B cell (primary cell): ENCODE measurements at regions not wholly inside any gene's neighbourhood (a gene's known extent, or its start where the extent isn't known, plus 50 kb on each side); places are given as distances from the start of the nearest gene placed in this dataset.

Source experiments
- ATAC-seq: fragments of 200-7000 bp; cut with Tn5 transposase; one replicate; pipeline ENCODE4 v1.10.0; 2021; ENCODE audit warnings: low read depth, mild to moderate bottlenecking, moderate number of reproducible peaks, moderate library complexity
- CTCF ChIA-PET: fragments of 350-600 bp; sonication (Branson Sonifier 250); formaldehyde crosslinking; loops from one replicate; lab custom pipeline; 2021; ENCODE audit warnings: antibody characterized with exemption, inconsistent platforms; lab: Charles Lee
- POLR2A ChIA-PET: fragments of 350-600 bp; sonication (Branson Sonifier 250); formaldehyde crosslinking; loops from one replicate; lab custom pipeline; 2021; ENCODE audit warnings: antibody characterized with exemption; lab: Charles Lee
- DNase-seq: peaks from one replicate; pipeline ENCODE4 v3.0.0; 2013
- H2AFZ ChIP-seq: 2 replicates; pipeline ENCODE4 v1.6.1; 2012; ENCODE audit warnings: mild to moderate bottlenecking, low read depth, low read length; ENCODE audit not compliant: insufficient read depth, poor library complexity, severe bottlenecking
- H3K27ac ChIP-seq, 2 donors: 1 replicate in 1 of 2; 2 replicates in 1 of 2; pipeline ENCODE4 v1.5.1; 2012 to 2013; ENCODE audit warnings: low read length in 2 of 2, mild to moderate bottlenecking in 2 of 2, moderate library complexity in 1 of 2
- H3K27me3 ChIP-seq, 4 experiments: fragments of 200-600 bp in 1 of 4; sonication (generic) in 1 of 4; replicated peaks in 1 of 4; 1 replicate in 2 of 4; 2 replicates in 2 of 4; pipeline versions ENCODE4 v1.6.1 to v1.7.0; 2013 to 2016; ENCODE audit warnings: low read length in 3 of 4, mild to moderate bottlenecking in 2 of 4, mixed read lengths in 1 of 4, moderate library complexity in 1 of 4; ENCODE audit not compliant: insufficient read depth in 4 of 4, control insufficient read depth in 3 of 4; ENCODE audit errors: control extremely low read depth in 1 of 4
- H3K36me3 ChIP-seq, 2 experiments: replicated peaks in 1 of 2; 1 replicate in 1 of 2; 2 replicates in 1 of 2; pipeline versions ENCODE4 v1.6.1 to v1.7.1; 2013; ENCODE audit warnings: low read length in 1 of 2; ENCODE audit not compliant: insufficient read depth in 2 of 2, control insufficient read depth in 1 of 2; ENCODE audit errors: control extremely low read depth in 1 of 2, extremely low read depth in 1 of 2
- H3K4me1 ChIP-seq, 2 donors: fragments of 200-600 bp in 1 of 2; sonication (generic) in 1 of 2; 1 replicate in 1 of 2; 2 replicates in 1 of 2; pipeline versions ENCODE4 v1.5.1 to v1.6.1; 2013 to 2017; ENCODE audit warnings: low read length in 2 of 2; ENCODE audit not compliant: control insufficient read depth in 2 of 2, insufficient read depth in 2 of 2
- H3K4me2 ChIP-seq: replicated peaks from 2 replicates; pipeline ENCODE3; 2012; ENCODE audit warnings: mild to moderate bottlenecking, low read depth, low read length; ENCODE audit not compliant: poor library complexity, severe bottlenecking
- H3K4me3 ChIP-seq, 5 experiments: fragments of 200-600 bp in 1 of 5; sonication (generic) in 1 of 5; 1 replicate in 3 of 5; 2 replicates in 2 of 5; pipeline versions ENCODE4 v1.5.1 to v1.7.0; 2011 to 2016; ENCODE audit warnings: low read length in 4 of 5, mild to moderate bottlenecking in 4 of 5, low read depth in 2 of 5, control low read depth in 1 of 5, moderate library complexity in 1 of 5; ENCODE audit not compliant: insufficient read depth in 1 of 5; ENCODE audit errors: control extremely low read depth in 1 of 5, extremely low read depth in 1 of 5
- H3K79me2 ChIP-seq: fragments of 200-600 bp; sonication (generic); one replicate; pipeline ENCODE4 v1.6.0; 2016; ENCODE audit warnings: low read length; ENCODE audit not compliant: control insufficient read depth, insufficient read depth
- H3K9ac ChIP-seq: fragments of 200-600 bp; sonication (generic); 2 replicates; pipeline ENCODE4 v1.6.1; 2017; ENCODE audit warnings: mild to moderate bottlenecking, low read length, moderate library complexity
- H3K9me3 ChIP-seq, 3 donors: one replicate each; pipeline versions ENCODE4 v1.6.1 to v1.7.1; 2013; ENCODE audit warnings: low read length in 2 of 3; ENCODE audit not compliant: control insufficient read depth in 2 of 3, insufficient read depth in 1 of 3; ENCODE audit errors: control extremely low read depth in 1 of 3
- H4K20me1 ChIP-seq: 2 replicates; pipeline ENCODE4 v1.6.0; 2012; ENCODE audit warnings: mild to moderate bottlenecking, low read length; ENCODE audit not compliant: insufficient read depth, control insufficient read depth, poor library complexity, severe bottlenecking
- H3K27ac Mint-ChIP-seq: one replicate; pipeline ENCODE4 v1.8.0; 2021; ENCODE audit warnings: mixed read lengths
- H3K27me3 Mint-ChIP-seq: one replicate; pipeline ENCODE4 v1.8.0; 2021; ENCODE audit warnings: mixed read lengths
- H3K4me1 Mint-ChIP-seq: one replicate; pipeline ENCODE4 v1.8.0; 2021; ENCODE audit warnings: mixed read lengths
- H3K4me3 Mint-ChIP-seq: one replicate; pipeline ENCODE4 v1.8.0; 2021; ENCODE audit warnings: mixed read lengths
- H3K9me3 Mint-ChIP-seq: one replicate; pipeline ENCODE4 v1.8.0; 2022; ENCODE audit warnings: mixed read lengths; ENCODE audit not compliant: insufficient read depth
- EZH2 ChIP-seq: IDR thresholded peaks from 2 replicates; pipeline ENCODE4 v1.6.1; 2012; ENCODE audit warnings: borderline replicate concordance, low read depth, mild to moderate bottlenecking, moderate library complexity, low read length; ENCODE audit not compliant: insufficient read depth, poor library complexity, severe bottlenecking
- WGBS: methylation state at CpG from one replicate; pipeline ENCODE4 v1.1.5; 2013; ENCODE audit warnings: missing lambda C conversion rate; ENCODE audit not compliant: insufficient coverage; 5-methylcytosine and 5-hydroxymethylcytosine counted together
- intact Hi-C: fragments of 100-400 bp; cut with micrococcal nuclease; formaldehyde crosslinking; loops from one replicate; pipeline ENCODE4 v1.10.0; 2022
- TF ChIP-seq, protein P1 (sequence below): fragments of 200-600 bp; IDR thresholded peaks from one replicate; pipeline ENCODE4 v1.8.0; 2022; ENCODE audit warnings: antibody characterized with exemption, mild to moderate bottlenecking

- H3K4me2 ChIP-seq, result no peak overlapping the region
- intact Hi-C loops, result no loop called here
- CTCF ChIA-PET, result interaction anchor here (1.1 kb wide), 1 partner anchor 9 kb away, joined by 3 read pairs; no protein-coding TSS in a partner anchor
Measured at GRCh38 chr6:134525190-134525868, 207.4 kb upstream of the SGK1 start.

DNA sequence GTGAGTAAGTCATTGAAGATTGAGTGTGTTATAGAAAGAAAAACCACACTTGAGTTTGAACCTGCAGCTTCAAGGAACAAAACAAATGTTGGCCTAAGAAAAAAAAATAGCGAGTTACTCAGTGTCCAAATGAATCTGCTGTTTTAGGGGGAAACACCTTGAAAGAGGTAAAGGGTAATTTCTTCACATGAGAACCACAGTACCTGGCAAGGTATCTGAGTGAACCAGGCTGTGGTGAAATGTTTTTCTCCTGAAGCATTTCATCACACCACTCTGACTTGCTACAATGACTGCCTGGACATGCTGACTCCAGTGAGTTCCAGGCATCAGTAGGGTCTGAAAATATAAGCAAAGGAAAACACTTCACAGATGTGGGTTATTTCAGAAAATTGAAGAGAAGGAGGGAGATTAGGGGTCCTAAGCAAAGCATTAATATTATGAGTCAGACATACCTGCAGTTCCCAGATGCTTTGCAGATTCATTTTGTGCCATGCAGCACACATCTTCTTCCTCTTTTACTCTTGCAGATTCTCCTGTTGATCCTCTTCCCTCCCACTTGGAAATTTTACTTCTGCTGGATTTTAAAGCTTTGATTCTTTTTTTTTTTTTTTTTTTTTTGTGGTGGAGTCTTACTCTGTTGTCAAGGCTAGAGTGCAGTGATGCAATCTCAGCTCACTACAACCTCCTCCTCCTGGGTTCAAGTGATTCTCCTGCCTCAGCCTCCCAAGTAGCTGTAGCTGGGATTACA is 206.2 kb upstream of the SGK1 start:
- H3K79me2 ChIP-seq, result no peaks in the 10 kb centered on the region
- H3K4me3 ChIP-seq, result no peak overlapping the region
- H3K4me1 ChIP-seq, result peaks cover 8 to 14% of the 10 kb centered on the region in 2 donors
- H3K9me3 ChIP-seq, result no peaks in the 10 kb centered on the region
- Mint-ChIP-seq H3K4me3 (no peak overlapping the region), H3K27ac (no peak overlapping the region), H3K27me3 (no peaks in the 10 kb centered on the region), H3K9me3 (no peaks in the 10 kb centered on the region), H3K4me1 (peaks cover 12% of the 10 kb centered on the region)
- 67% methylated on average over 1 of the region's 1 CpG for WGBS
- POLR2A ChIA-PET, result no interaction called here
- no peak overlapping the region for H3K27ac ChIP-seq
- no peaks in the 10 kb centered on the region for H4K20me1 ChIP-seq
- H3K4me2 ChIP-seq, result no peak overlapping the region
- H3K9ac ChIP-seq, result no peak overlapping the region
- intact Hi-C loops, result loop anchor here (5.0 kb wide), 1 partner anchor 118 kb away; no protein-coding TSS in a partner anchor
- no peaks in the 10 kb centered on the region for H3K27me3 ChIP-seq
- CTCF ChIA-PET, result no interaction called here
- TF ChIP-seq EZH2, result no peak
- no peaks in the 10 kb centered on the region for H3K36me3 ChIP-seq
- no peak overlapping the region for H2AFZ ChIP-seq
- DNase-seq, result no peak
- ATAC-seq, result no peak

More at GRCh38 chr6:134525190-134525868, 207.4 kb upstream of the SGK1 start:
- Mint-ChIP-seq H3K4me3 (no peak overlapping the region), H3K27ac (no peak overlapping the region), H3K9me3 (no peaks in the 10 kb centered on the region), H3K4me1 (peaks cover 4% of the 10 kb centered on the region), H3K27me3 (no peaks in the 10 kb centered on the region)
- Histone ChIP-seq H3K9ac (no peak overlapping the region), H4K20me1 (no peaks in the 10 kb centered on the region), H3K27ac (no peak overlapping the region), H3K4me3 (no peak overlapping the region), H2AFZ (no peak overlapping the region), H3K36me3 (no peaks in the 10 kb centered on the region), H3K79me2 (no peaks in the 10 kb centered on the region), H3K27me3 (no peaks in the 10 kb centered on the region), H3K9me3 (no peaks in the 10 kb centered on the region), H3K4me1 (peaks cover 0 to 1% of the 10 kb centered on the region in 2 donors)
- no peak for TF ChIP-seq EZH2
- TF ChIP-seq, protein P1, sequence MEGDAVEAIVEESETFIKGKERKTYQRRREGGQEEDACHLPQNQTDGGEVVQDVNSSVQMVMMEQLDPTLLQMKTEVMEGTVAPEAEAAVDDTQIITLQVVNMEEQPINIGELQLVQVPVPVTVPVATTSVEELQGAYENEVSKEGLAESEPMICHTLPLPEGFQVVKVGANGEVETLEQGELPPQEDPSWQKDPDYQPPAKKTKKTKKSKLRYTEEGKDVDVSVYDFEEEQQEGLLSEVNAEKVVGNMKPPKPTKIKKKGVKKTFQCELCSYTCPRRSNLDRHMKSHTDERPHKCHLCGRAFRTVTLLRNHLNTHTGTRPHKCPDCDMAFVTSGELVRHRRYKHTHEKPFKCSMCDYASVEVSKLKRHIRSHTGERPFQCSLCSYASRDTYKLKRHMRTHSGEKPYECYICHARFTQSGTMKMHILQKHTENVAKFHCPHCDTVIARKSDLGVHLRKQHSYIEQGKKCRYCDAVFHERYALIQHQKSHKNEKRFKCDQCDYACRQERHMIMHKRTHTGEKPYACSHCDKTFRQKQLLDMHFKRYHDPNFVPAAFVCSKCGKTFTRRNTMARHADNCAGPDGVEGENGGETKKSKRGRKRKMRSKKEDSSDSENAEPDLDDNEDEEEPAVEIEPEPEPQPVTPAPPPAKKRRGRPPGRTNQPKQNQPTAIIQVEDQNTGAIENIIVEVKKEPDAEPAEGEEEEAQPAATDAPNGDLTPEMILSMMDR, result no peak
- ATAC-seq (no peak), DNase-seq (no peak)
- POLR2A ChIA-PET, result no interaction called here
